Uterus (tissue), 3 donors: ENCODE measurements at regions not wholly inside any gene's neighbourhood (a gene's known extent, or its start where the extent isn't known, plus 50 kb on each side); places are given as distances from the start of the nearest gene placed in this dataset.

Source experiments
- DNase-seq, 2 donors: peaks; one replicate each; pipeline ENCODE4 v3.0.0-alpha.2; 2019 to 2020
- H3K27ac ChIP-seq, 2 donors: fragments of 200-600 bp; sonication (generic); 1 replicate in 1 of 2; 2 replicates in 1 of 2; pipeline ENCODE4 v1.5.1; 2016 to 2018
- H3K27me3 ChIP-seq, 2 donors: fragments of 200-600 bp; sonication (generic); one replicate each; pipeline ENCODE4 v1.5.1; 2018 to 2019; ENCODE audit warnings: control low read depth in 1 of 2
- H3K36me3 ChIP-seq, 2 donors: fragments of 200-600 bp; sonication (generic); one replicate each; pipeline ENCODE4 v1.5.1; 2019; ENCODE audit warnings: control low read depth in 1 of 2
- H3K4me1 ChIP-seq, 2 donors: fragments of 200-600 bp; sonication (generic); one replicate each; pipeline ENCODE4 v1.5.1; 2018 to 2019; ENCODE audit warnings: control low read depth in 1 of 2
- H3K4me3 ChIP-seq, 2 donors: fragments of 200-600 bp; sonication (generic); 1 replicate in 1 of 2; 2 replicates in 1 of 2; pipeline ENCODE4 v1.5.1; 2018 to 2019; ENCODE audit warnings: mild to moderate bottlenecking in 1 of 2
- H3K9me3 ChIP-seq, 2 donors: fragments of 200-600 bp; sonication (generic); one replicate each; pipeline ENCODE4 v1.5.1; 2019; ENCODE audit warnings: control low read depth in 1 of 2
- POLR2A ChIP-seq, 2 donors: fragments of 450-650 bp; IDR thresholded peaks; one replicate each; pipeline ENCODE4 v1.6.1; 2016; ENCODE audit warnings: antibody characterized with exemption in 2 of 2, mild to moderate bottlenecking in 1 of 2, moderate library complexity in 1 of 2
- intact Hi-C: fragments of 100-400 bp; cut with DNase I; formaldehyde crosslinking; loops from one replicate; pipeline ENCODE4 v1.15.1; 2023; ENCODE audit warnings: low total_unique reads
- TF ChIP-seq, protein P1 (sequence below), 4 experiments: fragments of 200-600 bp in 2 of 4; fragments of 450-650 bp in 2 of 4; sonication (generic) in 2 of 4; IDR thresholded peaks; one replicate each; pipeline ENCODE4 v1.5.1; 2016 to 2019; ENCODE audit warnings: antibody characterized with exemption in 4 of 4, mild to moderate bottlenecking in 2 of 4, moderate library complexity in 1 of 4
- donor health status: DM: yes; HTN: yes; CAD: no.

DNA sequence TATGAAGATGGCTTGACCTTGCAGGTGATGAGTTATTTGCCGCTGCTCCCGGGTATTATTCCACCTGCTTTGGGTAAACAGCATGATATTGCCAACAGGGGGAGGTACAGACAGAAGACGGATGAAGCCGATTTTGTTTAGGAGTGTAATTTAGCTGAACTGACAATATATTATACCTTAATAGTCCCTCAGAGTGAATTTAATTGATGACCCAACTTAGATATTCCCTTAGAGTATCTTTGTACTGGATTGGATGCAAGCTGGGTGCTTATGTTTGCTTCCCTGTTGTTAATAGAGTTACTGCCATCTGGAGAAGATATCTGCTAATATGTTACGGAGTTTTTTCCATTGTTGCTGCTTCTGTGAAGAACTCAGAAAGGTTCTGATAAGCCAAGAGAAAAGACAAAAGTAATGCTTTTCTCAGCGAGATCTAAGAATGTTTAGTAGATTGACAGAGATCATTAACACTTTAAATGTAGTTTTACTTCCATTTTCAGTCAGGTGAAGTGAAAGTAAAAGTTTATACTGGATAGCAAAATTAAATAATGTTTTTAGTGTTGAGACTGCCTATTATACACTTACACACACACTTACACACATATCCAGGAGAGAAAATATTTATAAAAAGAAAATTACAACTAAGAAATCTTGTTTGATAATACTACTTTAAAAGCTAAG lies 2220.8 kb upstream of the PCDH20 start:
- intact Hi-C loops, result no loop called here
- H3K9me3 ChIP-seq, result no peaks in the 10 kb centered on the region
- TF ChIP-seq, protein P1, sequence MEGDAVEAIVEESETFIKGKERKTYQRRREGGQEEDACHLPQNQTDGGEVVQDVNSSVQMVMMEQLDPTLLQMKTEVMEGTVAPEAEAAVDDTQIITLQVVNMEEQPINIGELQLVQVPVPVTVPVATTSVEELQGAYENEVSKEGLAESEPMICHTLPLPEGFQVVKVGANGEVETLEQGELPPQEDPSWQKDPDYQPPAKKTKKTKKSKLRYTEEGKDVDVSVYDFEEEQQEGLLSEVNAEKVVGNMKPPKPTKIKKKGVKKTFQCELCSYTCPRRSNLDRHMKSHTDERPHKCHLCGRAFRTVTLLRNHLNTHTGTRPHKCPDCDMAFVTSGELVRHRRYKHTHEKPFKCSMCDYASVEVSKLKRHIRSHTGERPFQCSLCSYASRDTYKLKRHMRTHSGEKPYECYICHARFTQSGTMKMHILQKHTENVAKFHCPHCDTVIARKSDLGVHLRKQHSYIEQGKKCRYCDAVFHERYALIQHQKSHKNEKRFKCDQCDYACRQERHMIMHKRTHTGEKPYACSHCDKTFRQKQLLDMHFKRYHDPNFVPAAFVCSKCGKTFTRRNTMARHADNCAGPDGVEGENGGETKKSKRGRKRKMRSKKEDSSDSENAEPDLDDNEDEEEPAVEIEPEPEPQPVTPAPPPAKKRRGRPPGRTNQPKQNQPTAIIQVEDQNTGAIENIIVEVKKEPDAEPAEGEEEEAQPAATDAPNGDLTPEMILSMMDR (IDR thresholded peaks at IDR 0.05), result no peak
- TF ChIP-seq POLR2A (IDR thresholded peaks at IDR 0.05), result no peak
- H3K36me3 ChIP-seq, result no peaks in the 10 kb centered on the region
- no peak overlapping the region for H3K4me3 ChIP-seq
- H3K4me1 ChIP-seq, result no peaks in the 10 kb centered on the region
- DNase-seq, result no peak
- no peaks in the 10 kb centered on the region for H3K27me3 ChIP-seq
- no peak overlapping the region for H3K27ac ChIP-seq

- intact Hi-C loops, result no loop called here
Measured at GRCh38 chr13:63632321-63632720, 2216.7 kb upstream of the PCDH20 start.

DNA sequence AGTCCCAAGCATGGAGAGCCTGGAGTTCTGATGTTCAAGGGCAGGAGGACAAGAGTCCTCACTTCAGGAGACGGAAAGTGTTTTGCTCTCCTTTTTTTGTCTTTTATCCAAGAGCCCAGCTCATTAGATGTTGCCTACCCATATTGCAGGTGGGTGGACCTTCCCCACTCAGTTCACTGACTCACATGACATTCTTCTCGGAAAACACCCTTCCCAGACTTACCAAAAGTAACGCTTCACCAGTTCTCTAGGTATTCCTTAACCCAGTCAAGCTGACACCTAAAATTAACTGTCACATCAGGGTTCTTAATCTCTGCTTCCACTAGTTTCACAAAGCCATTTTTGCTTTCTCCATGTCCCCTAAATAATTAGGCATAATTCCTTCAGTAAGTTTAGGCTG lies 2215.4 kb upstream of the PCDH20 start:
- no peak for TF ChIP-seq POLR2A (IDR thresholded peaks at IDR 0.05)
- TF ChIP-seq, protein P1 (IDR thresholded peaks at IDR 0.05), result no peak
- H3K4me1 ChIP-seq, result no peaks in the 10 kb centered on the region
- H3K27ac ChIP-seq, result no peak overlapping the region
- intact Hi-C loops, result no loop called here
- no peak for DNase-seq
- H3K4me3 ChIP-seq, result no peak overlapping the region
- peaks cover 0 to 3% of the 10 kb centered on the region in 2 donors for H3K36me3 ChIP-seq
- H3K27me3 ChIP-seq, result no peaks in the 10 kb centered on the region
- H3K9me3 ChIP-seq, result no peaks in the 10 kb centered on the region

More at GRCh38 chr13:63632321-63632720, 2216.7 kb upstream of the PCDH20 start:
- no peak for TF ChIP-seq POLR2A (IDR thresholded peaks at IDR 0.05)
- TF ChIP-seq, protein P1 (IDR thresholded peaks at IDR 0.05), result no peak
- no peak overlapping the region for H3K4me3 ChIP-seq
- H3K27me3 ChIP-seq, result no peaks in the 10 kb centered on the region
- H3K36me3 ChIP-seq, result peaks cover 0 to 3% of the 10 kb centered on the region in 2 donors
- DNase-seq, result no peak
- H3K27ac ChIP-seq, result no peak overlapping the region
- no peaks in the 10 kb centered on the region for H3K9me3 ChIP-seq
- no peaks in the 10 kb centered on the region for H3K4me1 ChIP-seq

- Histone ChIP-seq H3K27ac (no peak overlapping the region), H3K9me3 (no peaks in the 10 kb centered on the region), H3K36me3 (peaks cover 0 to 3% of the 10 kb centered on the region in 2 donors), H3K4me1 (no peaks in the 10 kb centered on the region), H3K27me3 (no peaks in the 10 kb centered on the region), H3K4me3 (no peak overlapping the region)
- TF ChIP-seq, protein P1 (IDR thresholded peaks at IDR 0.05), result no peak
- no peak for TF ChIP-seq POLR2A (IDR thresholded peaks at IDR 0.05)
- intact Hi-C loops, result no loop called here
- no peak for DNase-seq
Measured at GRCh38 chr13:63629591-63629990, 2213.9 kb upstream of the PCDH20 start.

- intact Hi-C loops, result no loop called here
- H3K27ac ChIP-seq, result no peak overlapping the region
- H3K36me3 ChIP-seq, result peaks cover 0 to 3% of the 10 kb centered on the region in 2 donors
- no peaks in the 10 kb centered on the region for H3K9me3 ChIP-seq
- TF ChIP-seq, protein P1 (IDR thresholded peaks at IDR 0.05), result no peak
- no peak for TF ChIP-seq POLR2A (IDR thresholded peaks at IDR 0.05)
- no peaks in the 10 kb centered on the region for H3K27me3 ChIP-seq
- no peak for DNase-seq
- no peak overlapping the region for H3K4me3 ChIP-seq
- no peaks in the 10 kb centered on the region for H3K4me1 ChIP-seq
Measured at GRCh38 chr13:63628310-63628709, 2212.7 kb upstream of the PCDH20 start.
